Frontal cortex (tissue), 3 donors: ENCODE measurements at regions not wholly inside any gene's neighbourhood (a gene's known extent, or its start where the extent isn't known, plus 50 kb on each side); places are given as distances from the start of the nearest gene placed in this dataset.
"Not testable (repeated sequence)": the region's sequence is repeated elsewhere in the genome, so short reads cannot be mapped to it uniquely, and the experiment has no call there.

Source experiments
- DNase-seq, 2 donors: peaks; one replicate each; pipeline ENCODE4 v3.0.0; 2012; ENCODE audit warnings: low spot score in 2 of 2
- FAIRE-seq: peaks from 2 replicates; lab custom pipeline; 2012; peaks lifted over from hg19 to GRCh38; lab: Jason Lieb, UNC
- donor health status: control.
- donor health status: control.
- donor health status: control.

- DNase-seq (no peak), FAIRE-seq (no peak)
These were observed 303.4 kb upstream of the DNAJC19 start for GRCh38 chr3:181292984-181293383.

DNA sequence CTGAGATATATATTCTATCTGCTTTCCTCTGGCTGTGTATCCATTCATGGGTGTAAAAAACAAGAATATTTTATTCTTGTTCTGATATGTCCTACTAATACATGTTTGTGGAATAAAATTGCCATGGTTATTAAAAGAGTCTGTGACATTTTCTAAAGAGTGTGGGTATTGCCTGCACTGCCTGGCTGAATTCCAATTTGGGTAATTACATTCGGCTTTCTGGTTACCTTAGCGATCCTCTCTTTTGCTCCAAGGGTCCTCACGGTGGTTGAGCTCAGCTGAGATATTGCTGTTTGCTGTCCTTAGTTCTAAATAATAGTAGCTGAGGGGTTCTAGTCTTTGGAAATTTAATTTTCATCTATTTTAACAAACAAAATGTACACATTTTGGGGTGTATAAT, 301.4 kb upstream of the DNAJC19 start:
- FAIRE-seq, result no peak

DNA sequence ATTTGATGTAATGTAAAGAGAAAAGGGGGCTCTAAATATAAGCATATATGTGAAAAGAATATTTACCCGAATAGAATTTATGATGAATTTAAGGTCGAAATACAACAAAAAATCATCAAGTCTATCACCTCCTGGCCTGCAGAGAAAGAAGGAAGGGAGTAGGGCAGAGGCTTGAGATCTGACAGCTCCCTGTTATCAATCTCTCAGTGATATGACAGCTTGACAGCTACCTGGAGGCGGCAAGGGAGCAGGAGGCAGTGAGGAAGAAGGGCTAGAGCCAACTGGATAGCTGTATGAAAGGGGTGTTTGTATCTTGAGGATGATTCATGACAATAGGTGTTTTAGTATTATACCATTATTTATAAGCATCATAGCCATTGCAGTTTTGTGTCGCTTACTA, 299.8 kb upstream of the DNAJC19 start:
- no peak for FAIRE-seq
- DNase-seq, result no peak

More for the DNA sequence above, 301.4 kb upstream of the DNAJC19 start:
- DNase-seq, result no peak

DNA sequence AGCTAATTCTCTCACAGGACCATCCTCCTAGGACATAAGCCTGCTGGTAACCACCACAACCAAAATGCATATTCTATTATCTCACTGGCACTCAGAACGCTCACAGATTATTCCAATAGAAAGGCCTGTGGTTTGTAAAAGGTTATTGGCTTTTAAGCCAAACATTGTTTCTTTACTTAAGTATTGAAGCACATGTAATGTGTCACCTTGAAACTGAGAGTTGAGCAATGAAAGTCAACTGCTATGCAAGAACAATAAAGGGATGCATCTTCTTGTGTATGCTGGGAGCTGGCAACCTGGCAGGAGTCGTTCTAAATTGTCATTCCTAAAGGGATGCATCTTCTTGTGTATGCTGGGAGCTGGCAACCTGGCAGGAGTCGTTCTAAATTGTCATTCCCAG, 298.6 kb upstream of the DNAJC19 start:
- FAIRE-seq (no peak), DNase-seq (no peak)

DNA sequence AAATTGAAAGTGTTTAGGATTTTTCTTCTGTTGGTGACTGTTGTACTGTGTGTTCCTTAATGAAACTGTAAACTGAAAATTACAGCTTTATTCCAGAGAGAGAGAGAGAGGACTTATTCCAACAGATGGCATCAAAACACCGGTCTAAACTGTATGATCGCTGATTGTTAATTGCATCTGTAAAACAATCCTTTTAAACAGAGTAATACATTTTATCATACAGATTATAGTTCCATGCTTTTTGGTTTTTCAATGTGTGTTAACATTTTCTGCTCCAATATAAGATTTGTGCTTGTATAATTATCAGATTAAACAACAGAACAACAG, 289.7 kb upstream of the DNAJC19 start:
- DNase-seq, result peak; percentile 1 to 3
- peak; percentile 63 for FAIRE-seq

- peak in 1 of 2 donors; percentile 7 for DNase-seq
- FAIRE-seq, result peak; percentile 40
These were observed 289.1 kb upstream of the DNAJC19 start for GRCh38 chr3:181278468-181279238.

DNA sequence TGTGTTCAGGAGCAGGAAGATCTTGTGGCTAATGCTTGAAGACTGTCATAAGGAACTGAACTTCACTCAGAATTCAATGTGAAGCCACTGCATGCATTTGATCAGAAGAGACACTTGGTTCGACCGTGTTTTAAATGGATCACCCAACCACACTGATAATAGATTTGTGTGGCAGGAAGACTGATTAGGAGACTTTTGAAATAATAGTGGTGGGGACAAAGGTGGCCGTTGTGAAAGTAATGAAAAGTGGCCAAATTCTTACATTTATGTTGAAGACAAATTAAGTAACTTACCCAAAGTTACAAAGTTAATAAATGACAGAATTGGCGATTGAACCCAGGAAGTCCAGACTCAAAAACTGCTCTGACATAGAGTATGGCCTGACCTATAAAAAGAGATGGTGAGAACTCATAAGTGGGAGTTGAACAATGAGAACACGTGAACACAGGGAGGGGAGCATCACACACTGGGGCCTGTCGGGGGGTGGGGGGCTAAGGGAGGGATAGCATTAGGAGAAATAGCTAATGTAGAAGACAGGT, 286.9 kb upstream of the DNAJC19 start:
- FAIRE-seq, result no peak
- no peak for DNase-seq

DNA sequence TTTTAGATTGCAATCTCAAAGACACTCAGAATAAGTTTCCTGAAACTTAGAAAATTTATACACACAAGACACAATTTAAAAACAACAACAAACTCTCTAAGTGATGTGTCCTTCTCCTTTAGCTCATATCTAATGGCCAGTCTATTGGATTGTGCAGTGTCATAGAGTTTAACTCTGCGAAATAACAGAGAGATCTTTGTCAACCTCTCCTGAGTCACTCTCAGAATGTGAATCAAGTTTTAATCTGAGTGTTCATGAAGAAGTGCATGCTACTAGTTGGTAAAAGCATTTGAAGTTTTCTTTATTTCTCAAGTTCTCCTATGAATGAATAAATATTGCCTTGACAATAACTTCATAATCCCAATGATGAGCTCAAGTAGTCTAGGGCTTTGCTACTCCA, 284.5 kb upstream of the DNAJC19 start:
- DNase-seq, result no peak
- peak; percentile 42 for FAIRE-seq

GRCh38 chr3:181267312-181267711, 277.8 kb upstream of the DNAJC19 start:
- FAIRE-seq (no peak), DNase-seq (no peak)

GRCh38 chr3:181265750-181266333, 276.3 kb upstream of the DNAJC19 start:
- no peak for DNase-seq
- peak; percentile 21 for FAIRE-seq

- DNase-seq (no peak), FAIRE-seq (no peak)
These were observed 274.9 kb upstream of the DNAJC19 start for GRCh38 chr3:181264486-181264885.

GRCh38 chr3:181253796-181254195, 264.3 kb upstream of the DNAJC19 start:
- no peak for FAIRE-seq
- DNase-seq, result no peak

GRCh38 chr3:181252631-181253030, 263.1 kb upstream of the DNAJC19 start:
- FAIRE-seq (no peak), DNase-seq (no peak)

DNA sequence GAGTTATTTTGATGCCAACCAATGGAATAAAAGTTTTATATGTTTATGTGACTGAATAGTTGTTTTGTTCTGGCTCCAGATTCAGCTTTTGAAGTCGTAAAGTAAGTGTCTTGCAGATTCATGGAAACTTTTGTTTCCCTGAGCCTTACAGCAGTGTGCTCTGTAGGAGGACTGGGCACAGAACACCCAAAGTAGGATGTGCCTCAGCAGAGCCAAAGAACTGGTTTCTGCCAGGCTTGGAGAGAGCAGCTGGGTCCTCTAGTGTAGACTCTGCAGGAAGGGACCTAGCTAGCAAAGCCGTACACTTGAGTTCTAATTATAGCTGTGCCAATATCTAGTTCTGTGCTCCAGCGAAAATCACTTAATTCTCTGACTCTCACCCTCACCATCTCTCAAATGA, 261.2 kb upstream of the DNAJC19 start:
- FAIRE-seq, result no peak
- DNase-seq, result no peak

DNA sequence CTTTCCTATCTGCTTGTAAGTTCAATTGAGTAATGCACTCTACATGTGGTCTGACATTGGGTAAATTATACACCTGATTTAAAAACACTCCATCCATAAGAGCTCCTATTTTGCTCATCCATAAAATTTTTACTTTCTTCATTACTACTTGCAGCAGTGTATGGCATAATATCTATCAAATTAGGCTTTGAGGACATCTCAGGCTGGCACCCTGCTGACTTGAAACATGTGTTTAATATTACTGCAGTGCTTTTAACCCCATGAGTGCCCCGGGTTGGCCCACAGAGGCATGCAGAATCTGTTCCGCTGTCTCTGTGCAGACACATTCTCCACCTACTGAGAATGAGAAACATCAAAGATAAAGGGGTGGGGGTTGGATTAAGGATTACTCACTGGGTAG, 249.9 kb upstream of the DNAJC19 start:
- FAIRE-seq (no peak), DNase-seq (no peak)

DNA sequence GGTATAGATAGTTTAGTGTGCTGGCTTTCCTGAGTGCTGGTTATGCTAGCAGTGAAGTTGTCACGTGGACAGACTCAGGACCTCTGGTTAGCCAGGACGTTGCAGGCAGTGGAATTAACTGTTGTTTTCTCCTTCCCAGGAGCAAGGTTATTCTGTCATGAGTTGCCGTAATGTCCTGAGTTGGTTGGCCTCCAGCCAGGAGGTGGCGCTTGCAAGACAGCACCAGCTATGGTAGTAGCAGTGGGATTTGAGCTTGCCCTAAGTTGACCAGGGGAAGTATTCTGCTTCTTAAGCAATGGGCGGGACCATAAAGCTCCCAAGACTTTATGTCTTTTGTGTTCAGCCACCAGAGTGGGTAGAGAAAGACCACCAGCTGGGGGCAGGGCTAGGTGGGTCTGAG, 240.7 kb upstream of the DNAJC19 start:
- FAIRE-seq, result no peak
- no peak for DNase-seq

GRCh38 chr3:181213347-181213746, 223.8 kb upstream of the DNAJC19 start:
- FAIRE-seq (no peak), DNase-seq (no peak)

DNA sequence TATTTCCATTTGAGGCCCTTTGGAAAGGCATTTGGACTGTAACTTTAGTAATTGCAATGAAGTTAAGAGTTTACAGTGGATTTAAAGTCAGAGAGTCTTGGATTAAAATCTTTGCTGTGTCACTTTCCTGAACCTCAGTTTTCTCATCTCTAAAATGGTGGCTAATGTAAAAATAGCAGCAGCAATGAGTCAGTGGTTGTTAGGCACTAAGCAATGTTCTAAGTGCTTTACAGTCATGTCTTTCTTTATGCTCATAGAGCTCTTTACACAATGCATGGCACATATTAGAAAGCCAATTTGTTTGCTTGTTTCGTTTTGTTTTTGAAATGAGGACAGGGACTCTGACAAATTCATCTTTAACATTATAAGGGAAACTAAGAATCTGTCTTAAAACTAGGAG, 222.7 kb upstream of the DNAJC19 start:
- no peak for FAIRE-seq
- DNase-seq, result no peak

DNA sequence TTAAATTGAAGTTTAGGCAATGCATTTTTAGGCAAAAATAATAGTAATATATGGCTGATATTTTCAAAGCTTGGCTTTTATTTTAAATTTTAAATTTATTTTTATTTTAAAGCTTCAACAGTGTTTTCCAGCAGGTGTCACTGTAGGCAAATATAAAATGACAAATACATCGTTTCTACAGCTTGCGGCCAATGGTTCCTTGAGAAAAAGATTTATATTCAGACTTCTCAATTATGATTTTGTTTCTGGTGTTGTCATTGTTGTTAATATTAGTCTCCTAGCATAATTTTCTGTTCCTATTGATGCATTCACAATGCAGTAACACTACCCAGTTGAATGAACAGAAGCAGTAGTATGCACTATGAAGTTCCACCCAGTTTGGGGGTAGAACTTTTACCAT, 220.7 kb upstream of the DNAJC19 start:
- DNase-seq (peak in 1 of 2 donors; percentile 7), FAIRE-seq (peak; percentile 87)

DNA sequence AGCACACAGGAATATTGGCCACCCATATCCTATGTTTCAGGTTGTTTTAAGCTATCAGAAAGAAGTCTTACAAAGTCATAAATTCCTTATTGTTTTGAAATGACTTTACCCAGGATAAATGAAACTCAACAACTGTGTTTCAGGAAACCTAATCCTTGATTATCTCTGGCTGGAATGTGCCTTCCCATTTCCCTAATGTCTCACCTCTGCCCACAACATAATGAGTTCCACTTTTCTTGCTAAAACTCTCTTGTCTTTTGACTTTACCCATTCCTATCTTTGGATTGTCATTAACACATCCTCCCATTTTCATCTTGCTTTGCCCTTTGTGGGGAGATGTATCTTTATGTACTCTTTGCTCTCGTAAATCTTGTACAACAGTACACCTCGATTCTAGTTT, 200.0 kb upstream of the DNAJC19 start:
- DNase-seq (no peak), FAIRE-seq (no peak)

DNA sequence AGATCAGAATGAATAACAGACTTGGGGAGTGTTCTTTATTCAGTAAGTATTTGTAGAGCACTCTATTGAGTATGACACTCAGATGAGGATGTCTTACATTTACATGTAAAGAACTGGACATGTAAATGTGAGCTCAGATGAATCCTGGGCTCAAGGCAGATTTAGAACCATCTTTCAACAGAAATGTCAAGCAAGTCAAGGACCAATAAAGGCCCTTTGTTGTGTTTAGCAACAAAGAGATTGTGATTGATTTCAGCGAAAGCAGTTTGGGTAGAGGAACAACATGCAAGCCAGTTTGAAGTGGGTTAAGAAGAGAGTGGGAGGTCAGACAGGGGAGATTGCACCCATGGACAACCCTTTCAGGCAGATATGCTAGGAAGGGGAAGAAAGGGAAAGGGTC, 194.2 kb upstream of the DNAJC19 start:
- no peak for DNase-seq
- FAIRE-seq, result no peak

DNA sequence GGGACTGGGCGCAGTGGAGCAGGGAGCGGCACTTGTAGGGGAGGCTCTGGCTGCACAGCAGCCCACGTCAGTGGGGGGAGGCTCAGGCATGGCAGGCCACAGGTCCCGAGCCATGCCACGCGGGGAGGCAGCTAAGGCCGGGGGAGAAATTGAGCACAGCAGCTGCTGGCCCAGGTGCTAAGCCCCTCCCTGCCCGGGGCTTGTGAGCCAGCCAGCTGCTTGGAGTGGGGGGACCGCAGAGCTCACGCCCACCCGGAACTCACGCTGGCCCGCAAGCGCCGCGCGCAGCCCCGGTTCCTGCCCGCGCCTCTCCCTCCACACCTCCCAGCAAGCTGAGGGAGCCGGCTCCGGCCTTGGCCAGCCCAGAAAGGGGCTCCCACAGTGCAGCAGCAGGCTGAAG, 193.5 kb upstream of the DNAJC19 start:
- not testable (repeated sequence) for FAIRE-seq, DNase-seq
